Epithelial cell of proximal tubule (primary cell): ENCODE measurements at regions not wholly inside any gene's neighbourhood (a gene's known extent, or its start where the extent isn't known, plus 50 kb on each side); places are given as distances from the start of the nearest gene placed in this dataset.

Experiments used
- DNase-seq: peaks from one replicate; pipeline ENCODE4 v3.0.0-alpha.2; 2011; ENCODE audit warnings: low read depth
- H3K4me3 ChIP-seq: 2 replicates; pipeline ENCODE4 v1.5.1; 2011; ENCODE audit warnings: low read depth, mild to moderate bottlenecking, low read length
- TF ChIP-seq, protein P1 (sequence below): conservative IDR thresholded peaks from 2 replicates; pipeline ENCODE4 v1.5.1; 2012; ENCODE audit warnings: low read depth, mild to moderate bottlenecking, low read length

GRCh38 chr1:191452586-191452985 lies 705.7 kb upstream of the RGS18 start:
- H3K4me3 ChIP-seq: no peak overlapping the region
- TF ChIP-seq, protein P1, sequence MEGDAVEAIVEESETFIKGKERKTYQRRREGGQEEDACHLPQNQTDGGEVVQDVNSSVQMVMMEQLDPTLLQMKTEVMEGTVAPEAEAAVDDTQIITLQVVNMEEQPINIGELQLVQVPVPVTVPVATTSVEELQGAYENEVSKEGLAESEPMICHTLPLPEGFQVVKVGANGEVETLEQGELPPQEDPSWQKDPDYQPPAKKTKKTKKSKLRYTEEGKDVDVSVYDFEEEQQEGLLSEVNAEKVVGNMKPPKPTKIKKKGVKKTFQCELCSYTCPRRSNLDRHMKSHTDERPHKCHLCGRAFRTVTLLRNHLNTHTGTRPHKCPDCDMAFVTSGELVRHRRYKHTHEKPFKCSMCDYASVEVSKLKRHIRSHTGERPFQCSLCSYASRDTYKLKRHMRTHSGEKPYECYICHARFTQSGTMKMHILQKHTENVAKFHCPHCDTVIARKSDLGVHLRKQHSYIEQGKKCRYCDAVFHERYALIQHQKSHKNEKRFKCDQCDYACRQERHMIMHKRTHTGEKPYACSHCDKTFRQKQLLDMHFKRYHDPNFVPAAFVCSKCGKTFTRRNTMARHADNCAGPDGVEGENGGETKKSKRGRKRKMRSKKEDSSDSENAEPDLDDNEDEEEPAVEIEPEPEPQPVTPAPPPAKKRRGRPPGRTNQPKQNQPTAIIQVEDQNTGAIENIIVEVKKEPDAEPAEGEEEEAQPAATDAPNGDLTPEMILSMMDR: no peak
- no peak for DNase-seq

- TF ChIP-seq, protein P1: peak; percentile 48
- DNase-seq: peak; percentile 25
- H3K4me3 ChIP-seq: no peak overlapping the region
These were observed 704.8 kb upstream of the RGS18 start for GRCh38 chr1:191453487-191453886.

DNA sequence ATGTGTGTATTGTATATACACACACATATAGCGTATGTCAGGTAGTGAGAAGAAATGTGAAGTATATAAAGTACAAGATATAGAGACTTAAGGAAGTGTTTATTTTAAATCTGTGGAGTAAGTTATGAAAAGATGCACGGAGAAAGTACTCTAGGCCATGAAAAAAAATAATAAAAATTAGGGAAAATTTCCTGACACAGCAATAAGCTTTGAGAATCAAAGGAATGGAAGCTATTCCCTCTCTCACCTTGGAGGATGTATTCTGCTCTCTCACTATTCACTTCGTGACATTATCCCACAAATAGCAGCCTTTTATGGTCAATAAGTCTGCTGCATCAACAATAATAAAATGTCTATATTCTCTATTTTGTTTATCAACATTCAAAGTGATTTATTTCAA lies 700.4 kb upstream of the RGS18 start:
- no peak overlapping the region for H3K4me3 ChIP-seq
- TF ChIP-seq, protein P1: no peak
- no peak for DNase-seq

DNA sequence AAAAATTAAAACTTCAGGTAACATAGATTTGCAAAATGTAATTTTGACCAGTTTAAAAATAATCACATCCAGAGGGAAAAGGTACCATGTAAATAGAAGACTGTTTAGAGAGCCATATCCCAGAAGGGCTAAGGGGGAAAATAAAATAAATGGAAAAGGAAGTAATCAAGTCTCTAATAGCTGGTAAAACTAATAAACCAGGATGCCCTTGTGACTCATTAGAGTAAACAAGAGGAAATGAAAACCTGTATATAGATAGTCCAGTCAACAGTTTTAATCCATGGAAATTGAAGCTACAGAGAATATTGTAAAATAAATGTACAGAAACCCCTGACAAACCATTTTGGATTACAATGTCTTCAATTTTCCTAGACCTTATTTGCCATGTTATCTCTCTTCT lies 698.0 kb upstream of the RGS18 start:
- H3K4me3 ChIP-seq: no peak overlapping the region
- TF ChIP-seq, protein P1: no peak
- DNase-seq: no peak

DNA sequence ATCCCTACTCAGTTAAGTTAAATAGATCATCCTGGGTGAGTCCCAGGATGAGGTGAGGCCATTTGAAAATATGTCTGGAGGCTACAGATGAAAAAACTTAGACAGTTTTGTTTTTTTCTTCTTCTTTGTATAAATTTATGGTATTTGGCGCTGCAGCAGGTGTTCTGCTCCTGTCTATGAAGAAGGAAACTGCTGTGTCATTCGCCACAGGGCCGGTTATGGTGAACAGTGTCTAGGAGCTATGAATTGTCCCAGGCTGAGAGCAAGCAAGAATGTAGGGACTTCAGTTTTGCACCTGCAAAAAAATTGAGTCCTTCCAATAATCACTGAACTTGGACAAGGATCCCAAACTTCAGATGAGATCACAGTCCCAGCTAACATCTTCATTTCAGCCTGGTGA lies 674.3 kb upstream of the RGS18 start:
- no peak overlapping the region for H3K4me3 ChIP-seq
- DNase-seq: no peak
- TF ChIP-seq, protein P1: no peak

DNA sequence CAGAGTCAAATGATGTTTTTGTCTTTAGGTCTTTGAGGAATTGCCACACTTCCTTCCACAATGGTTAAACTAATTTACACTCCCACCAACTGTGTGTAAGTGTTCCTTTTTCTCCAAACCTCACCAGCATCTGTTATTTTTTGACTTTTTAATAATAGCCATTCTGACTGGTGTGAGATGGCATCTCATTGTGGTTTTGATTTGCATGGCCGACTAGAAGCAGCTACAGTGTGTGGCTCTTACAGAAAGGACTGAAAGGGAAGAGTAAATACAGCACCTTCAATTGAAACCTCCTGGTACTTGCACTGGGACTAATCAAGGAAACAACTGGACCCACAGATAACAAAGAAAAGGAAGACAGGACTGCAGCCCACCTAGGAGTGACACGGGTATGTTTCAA lies 668.0 kb upstream of the RGS18 start:
- TF ChIP-seq, protein P1: no peak
- no peak overlapping the region for H3K4me3 ChIP-seq
- no peak for DNase-seq

GRCh38 chr1:191495040-191495439 lies 663.2 kb upstream of the RGS18 start:
- TF ChIP-seq, protein P1: no peak
- no peak for DNase-seq
- no peak overlapping the region for H3K4me3 ChIP-seq
